GM23338 (cell line): ENCODE measurements at regions not wholly inside any gene's neighbourhood (a gene's known extent, or its start where the extent isn't known, plus 50 kb on each side); places are given as distances from the start of the nearest gene placed in this dataset.

Experiments used
- EZH2 ChIP-seq: fragments of 200-600 bp; sonication (generic); IDR thresholded peaks from one replicate; pipeline ENCODE4 v1.8.0; 2017; ENCODE audit warnings: antibody characterized with exemption, mild to moderate bottlenecking, low read depth; ENCODE audit not compliant: unreplicated experiment
- POLR2AphosphoS5 ChIP-seq: IDR thresholded peaks from 2 replicates; pipeline ENCODE4 v1.6.1; 2016; ENCODE audit warnings: antibody characterized with exemption, low read depth
- TF ChIP-seq, protein P1 (sequence below), 2 experiments: fragments of 200-600 bp in 1 of 2; sonication (generic) in 1 of 2; conservative IDR thresholded peaks; 2 replicates each; pipeline versions ENCODE4 v1.5.1 to v1.6.1; 2016 to 2017; ENCODE audit warnings: antibody characterized with exemption in 2 of 2, low read depth in 2 of 2, mild to moderate bottlenecking in 2 of 2, moderate library complexity in 1 of 2

DNA sequence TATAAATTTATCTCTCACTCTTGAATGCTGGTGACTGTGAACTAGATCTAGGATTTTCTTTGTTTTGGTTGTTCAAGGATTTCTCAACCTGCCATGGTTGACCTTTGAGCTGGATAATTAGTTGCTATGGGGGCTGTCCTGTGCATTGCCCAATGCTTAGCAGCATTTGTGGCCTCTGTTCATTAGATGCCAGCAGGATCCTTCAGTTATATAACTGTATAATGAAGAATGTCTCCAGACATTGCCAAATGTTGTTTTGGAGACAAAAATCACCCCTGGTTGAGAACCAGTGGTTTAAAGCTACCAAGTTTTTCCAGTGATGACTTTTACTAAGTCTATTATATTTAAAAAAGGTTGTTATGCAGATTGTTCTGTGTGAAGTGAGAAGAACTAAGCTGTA lies 147.9 kb upstream of the STXBP6 start:
- TF ChIP-seq EZH2 (no peak), POLR2AphosphoS5 (no peak)
- TF ChIP-seq, protein P1, sequence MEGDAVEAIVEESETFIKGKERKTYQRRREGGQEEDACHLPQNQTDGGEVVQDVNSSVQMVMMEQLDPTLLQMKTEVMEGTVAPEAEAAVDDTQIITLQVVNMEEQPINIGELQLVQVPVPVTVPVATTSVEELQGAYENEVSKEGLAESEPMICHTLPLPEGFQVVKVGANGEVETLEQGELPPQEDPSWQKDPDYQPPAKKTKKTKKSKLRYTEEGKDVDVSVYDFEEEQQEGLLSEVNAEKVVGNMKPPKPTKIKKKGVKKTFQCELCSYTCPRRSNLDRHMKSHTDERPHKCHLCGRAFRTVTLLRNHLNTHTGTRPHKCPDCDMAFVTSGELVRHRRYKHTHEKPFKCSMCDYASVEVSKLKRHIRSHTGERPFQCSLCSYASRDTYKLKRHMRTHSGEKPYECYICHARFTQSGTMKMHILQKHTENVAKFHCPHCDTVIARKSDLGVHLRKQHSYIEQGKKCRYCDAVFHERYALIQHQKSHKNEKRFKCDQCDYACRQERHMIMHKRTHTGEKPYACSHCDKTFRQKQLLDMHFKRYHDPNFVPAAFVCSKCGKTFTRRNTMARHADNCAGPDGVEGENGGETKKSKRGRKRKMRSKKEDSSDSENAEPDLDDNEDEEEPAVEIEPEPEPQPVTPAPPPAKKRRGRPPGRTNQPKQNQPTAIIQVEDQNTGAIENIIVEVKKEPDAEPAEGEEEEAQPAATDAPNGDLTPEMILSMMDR (conservative IDR thresholded peaks at IDR 0.05; ENCODE audit: low read depth in 2 of 2), result no peak
